ENCODE measurements at regions not wholly inside any gene's neighbourhood (a gene's known extent, or its start where the extent isn't known, plus 50 kb on each side); places are given as distances from the start of the nearest gene placed in this dataset.

DNA sequence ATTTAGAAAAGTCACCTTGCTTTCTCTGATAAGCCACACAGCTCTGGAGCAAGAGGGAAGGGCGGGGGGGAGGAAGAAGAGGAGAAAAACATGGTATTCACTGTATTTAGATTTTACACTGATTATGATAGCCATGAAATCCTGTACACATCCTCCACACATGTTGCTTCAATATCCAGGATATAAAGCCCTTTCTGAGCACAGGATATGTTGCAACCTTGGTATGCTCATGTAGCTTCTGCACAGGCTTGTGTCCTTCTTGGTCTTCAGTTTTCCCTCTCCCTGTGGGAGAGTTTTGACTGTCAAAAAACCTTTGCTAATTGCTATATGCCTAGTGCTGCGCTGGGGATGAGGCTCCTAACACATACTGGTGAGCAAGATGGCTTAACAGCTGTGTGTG is 61.9 kb upstream of the DAPP1 start:
- H3K27ac ChIP-seq: no peak overlapping the region

GRCh38 chr4:99753931-99754330 is 62.7 kb upstream of the DAPP1 start:
- ATAC-seq (ENCODE audit: insufficient number of reproducible peaks, low FRiP score, low read depth): no peak
- Histone ChIP-seq H3K27ac (no peak overlapping the region), H3K4me1 (ENCODE audit: control insufficient read depth in 1 of 2, low read depth in 2 of 2) (peaks cover 7 to 9% of the 10 kb centered on the region in 2 donors), H3K27me3 (replicated peaks; ENCODE audit: insufficient read depth) (no peaks in the 10 kb centered on the region), H3K9me3 (no peaks in the 10 kb centered on the region), H3K36me3 (no peaks in the 10 kb centered on the region), H3K4me3 (no peak overlapping the region)
- TF ChIP-seq, protein P1, sequence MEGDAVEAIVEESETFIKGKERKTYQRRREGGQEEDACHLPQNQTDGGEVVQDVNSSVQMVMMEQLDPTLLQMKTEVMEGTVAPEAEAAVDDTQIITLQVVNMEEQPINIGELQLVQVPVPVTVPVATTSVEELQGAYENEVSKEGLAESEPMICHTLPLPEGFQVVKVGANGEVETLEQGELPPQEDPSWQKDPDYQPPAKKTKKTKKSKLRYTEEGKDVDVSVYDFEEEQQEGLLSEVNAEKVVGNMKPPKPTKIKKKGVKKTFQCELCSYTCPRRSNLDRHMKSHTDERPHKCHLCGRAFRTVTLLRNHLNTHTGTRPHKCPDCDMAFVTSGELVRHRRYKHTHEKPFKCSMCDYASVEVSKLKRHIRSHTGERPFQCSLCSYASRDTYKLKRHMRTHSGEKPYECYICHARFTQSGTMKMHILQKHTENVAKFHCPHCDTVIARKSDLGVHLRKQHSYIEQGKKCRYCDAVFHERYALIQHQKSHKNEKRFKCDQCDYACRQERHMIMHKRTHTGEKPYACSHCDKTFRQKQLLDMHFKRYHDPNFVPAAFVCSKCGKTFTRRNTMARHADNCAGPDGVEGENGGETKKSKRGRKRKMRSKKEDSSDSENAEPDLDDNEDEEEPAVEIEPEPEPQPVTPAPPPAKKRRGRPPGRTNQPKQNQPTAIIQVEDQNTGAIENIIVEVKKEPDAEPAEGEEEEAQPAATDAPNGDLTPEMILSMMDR (IDR thresholded peaks at IDR 0.05): no peak
- no peak for DNase-seq (ENCODE audit: low spot score)

More for the DNA sequence above, 61.9 kb upstream of the DAPP1 start:
- DNase-seq (ENCODE audit: low spot score): no peak
- H3K4me3 ChIP-seq: no peak overlapping the region
- ATAC-seq (ENCODE audit: insufficient number of reproducible peaks, low FRiP score, low read depth): no peak
- H3K27me3 ChIP-seq (replicated peaks; ENCODE audit: insufficient read depth): no peaks in the 10 kb centered on the region
- TF ChIP-seq, protein P1 (IDR thresholded peaks at IDR 0.05): no peak
- no peaks in the 10 kb centered on the region for H3K9me3 ChIP-seq
- no peaks in the 10 kb centered on the region for H3K36me3 ChIP-seq
- H3K4me1 ChIP-seq (ENCODE audit: control insufficient read depth in 1 of 2, low read depth in 2 of 2): peaks cover 7 to 15% of the 10 kb centered on the region in 2 donors

DNA sequence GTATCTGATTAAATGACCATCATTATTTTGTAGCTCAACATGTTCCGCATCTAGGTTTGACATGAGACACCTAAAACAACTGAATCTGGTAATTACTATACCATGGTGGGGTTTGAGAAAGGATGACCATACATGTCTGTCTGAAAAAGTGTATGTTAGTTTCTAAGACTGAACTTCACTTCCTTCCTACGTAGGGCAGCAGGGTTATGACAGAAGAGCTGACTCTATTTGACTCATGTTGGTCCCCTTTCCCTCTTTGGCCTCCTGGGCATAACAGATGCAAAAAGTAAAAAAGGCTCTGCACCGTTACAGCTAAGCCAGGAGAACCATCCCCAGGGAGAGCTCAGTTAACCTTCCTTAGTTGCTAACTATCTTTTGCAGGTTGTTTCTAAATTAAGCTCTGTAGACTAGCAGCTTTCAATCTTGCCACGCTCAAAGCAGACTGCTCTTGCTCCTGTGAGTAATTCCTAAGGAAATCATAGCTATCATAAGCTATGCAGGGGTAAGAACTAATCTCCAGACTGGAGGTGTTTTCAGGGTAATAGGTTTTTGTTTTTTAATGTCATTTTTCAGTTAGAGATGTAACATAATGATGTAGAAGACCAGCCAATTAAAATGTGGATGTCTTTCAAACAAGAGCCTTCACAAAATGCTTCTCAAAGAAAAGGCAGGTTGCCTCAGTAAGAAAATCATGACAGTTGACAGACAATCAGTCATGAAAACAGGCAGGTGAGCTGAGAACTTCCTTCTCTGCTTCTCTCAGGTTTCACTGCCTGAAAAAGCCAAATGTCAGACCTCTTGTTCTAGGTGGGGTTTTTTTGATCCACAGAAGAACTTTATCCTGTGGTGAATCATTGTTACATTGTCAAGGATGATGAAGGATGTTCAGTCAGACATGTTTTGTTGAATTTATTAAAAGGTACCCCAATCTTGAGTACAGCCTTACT is 66.9 kb upstream of the DAPP1 start:
- Histone ChIP-seq H3K4me1 (ENCODE audit: control insufficient read depth in 1 of 2, low read depth in 2 of 2) (no peaks in the 10 kb centered on the region), H3K9me3 (no peaks in the 10 kb centered on the region), H3K4me3 (no peak overlapping the region), H3K27me3 (replicated peaks; ENCODE audit: insufficient read depth) (no peaks in the 10 kb centered on the region), H3K27ac (no peak overlapping the region), H3K36me3 (no peaks in the 10 kb centered on the region)
- DNase-seq (ENCODE audit: low spot score) (no peak), ATAC-seq (ENCODE audit: insufficient number of reproducible peaks, low FRiP score, low read depth) (no peak)
- TF ChIP-seq, protein P1 (IDR thresholded peaks at IDR 0.05): no peak

DNA sequence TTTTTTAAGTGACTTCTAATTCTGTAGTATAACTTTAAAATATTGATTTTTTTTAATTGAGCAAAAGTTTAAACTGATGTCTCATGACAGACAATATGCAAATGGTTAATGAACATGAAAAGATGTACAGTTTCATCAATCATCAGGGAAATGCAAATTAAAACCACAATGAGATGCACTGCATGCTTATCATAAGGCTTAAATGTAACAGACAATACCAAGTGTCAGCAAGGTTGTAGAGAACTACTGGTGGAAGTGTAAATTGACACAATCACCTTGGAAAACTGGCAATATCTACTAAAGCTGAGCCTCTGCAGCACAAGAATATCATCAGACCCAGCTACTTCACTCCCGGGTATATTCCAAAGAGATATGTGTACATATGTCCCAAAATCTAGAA is 70.2 kb upstream of the DAPP1 start:
- DNase-seq (ENCODE audit: low spot score): no peak
- H3K4me1 ChIP-seq (ENCODE audit: control insufficient read depth in 1 of 2, low read depth in 2 of 2): no peaks in the 10 kb centered on the region
- no peaks in the 10 kb centered on the region for H3K36me3 ChIP-seq
- H3K4me3 ChIP-seq: no peak overlapping the region
- H3K27me3 ChIP-seq (replicated peaks; ENCODE audit: insufficient read depth): no peaks in the 10 kb centered on the region
- ATAC-seq (ENCODE audit: insufficient number of reproducible peaks, low FRiP score, low read depth): no peak
- H3K27ac ChIP-seq: no peak overlapping the region
- no peaks in the 10 kb centered on the region for H3K9me3 ChIP-seq
- TF ChIP-seq, protein P1 (IDR thresholded peaks at IDR 0.05): no peak

- Histone ChIP-seq H3K27me3 (replicated peaks; ENCODE audit: insufficient read depth) (no peaks in the 10 kb centered on the region), H3K36me3 (no peaks in the 10 kb centered on the region), H3K4me3 (no peak overlapping the region), H3K9me3 (no peaks in the 10 kb centered on the region), H3K4me1 (ENCODE audit: control insufficient read depth in 1 of 2, low read depth in 2 of 2) (no peaks in the 10 kb centered on the region), H3K27ac (no peak overlapping the region)
- no peak for DNase-seq (ENCODE audit: low spot score)
- no peak for ATAC-seq (ENCODE audit: insufficient number of reproducible peaks, low FRiP score, low read depth)
- TF ChIP-seq, protein P1 (IDR thresholded peaks at IDR 0.05): no peak
Measured at GRCh38 chr4:99736846-99737245, 79.2 kb upstream of the C4orf54 start.

Data from thoracic aorta (tissue), 2 donors.